ENCODE measurements at regions not wholly inside any gene's neighbourhood (a gene's known extent, or its start where the extent isn't known, plus 50 kb on each side); places are given as distances from the start of the nearest gene placed in this dataset.

DNA sequence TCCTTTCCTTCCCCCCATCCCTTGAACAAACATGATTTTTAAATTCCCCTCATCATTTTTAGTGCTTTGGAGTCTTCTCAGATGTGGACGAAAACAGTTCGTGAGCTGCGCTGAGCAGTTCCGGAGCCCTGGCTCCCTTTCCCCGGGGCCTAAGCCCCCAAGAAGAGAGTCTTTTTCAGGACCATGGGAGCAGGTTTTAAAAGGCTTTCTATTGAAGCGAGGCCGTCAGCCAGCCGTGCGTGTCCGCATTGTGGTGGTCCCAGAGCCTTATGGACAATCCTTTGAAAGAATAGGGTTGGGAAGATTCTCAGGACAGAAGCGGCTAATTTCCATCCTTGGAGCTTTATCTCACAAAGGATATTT lies 290.7 kb downstream of the SOX11 start:
- ChIA-PET POLR2A (ENCODE audit: partially characterized antibody) (interaction anchor here (1.1 kb wide), 1 partner anchor 257 kb away, joined by 3 read pairs; no protein-coding TSS in a partner anchor), CTCF (ENCODE audit: partially characterized antibody) (interaction anchor here (0.7 to 1.1 kb wide), 2 partner anchors 58 to 67 kb away, joined by 3 read pairs; no protein-coding TSS in a partner anchor)
- no peak overlapping the region for H2BK15ac ChIP-seq (ENCODE audit: low read length)
- no peak overlapping the region for H3K56ac ChIP-seq (replicated peaks; ENCODE audit: insufficient read length, low read depth, low read length)
- no peak overlapping the region for H3K14ac ChIP-seq (ENCODE audit: insufficient read length)
- no peak overlapping the region for H3K27ac ChIP-seq (ENCODE audit: low read depth, low read length)
- H3K79me1 ChIP-seq (ENCODE audit: low read depth, low read length) = no peaks in the 10 kb centered on the region
- no peaks in the 10 kb centered on the region for H3K36me3 ChIP-seq (ENCODE audit: control insufficient read depth in 2 of 4, insufficient read depth in 4 of 4, low read length in 3 of 4)
- no peak overlapping the region for H2BK20ac ChIP-seq (ENCODE audit: low read length)
- H2BK120ac ChIP-seq (replicated peaks; ENCODE audit: low read depth, low read length) = no peak overlapping the region
- no peak overlapping the region for H2BK5ac ChIP-seq (ENCODE audit: low read depth, low read length)
- H3K4ac ChIP-seq (replicated peaks; ENCODE audit: insufficient read length, low read depth, low read length) = no peak overlapping the region
- no peak overlapping the region for H2AK5ac ChIP-seq (ENCODE audit: low read depth, low read length)
- no peaks in the 10 kb centered on the region for H3K9me3 ChIP-seq (ENCODE audit: insufficient read depth in 2 of 2, low read depth in 1 of 2, low read length in 1 of 2)
- peaks cover 3% of the 10 kb centered on the region; the same call in 1 of the 2 replicates for H3K23me2 ChIP-seq (ENCODE audit: low read depth, low read length)
- H3K79me2 ChIP-seq (ENCODE audit: control insufficient read depth in 1 of 2, insufficient read depth in 2 of 2, low read length in 2 of 2) = no peaks in the 10 kb centered on the region
- no peak for DNase-seq (ENCODE audit: low read depth in 1 of 2, low spot score in 2 of 2)
- H3K18ac ChIP-seq (ENCODE audit: extremely low read depth, low read length) = no peak overlapping the region
- no peak overlapping the region for H3K4me2 ChIP-seq (ENCODE audit: insufficient read depth in 1 of 2, low read depth in 2 of 2, low read length in 2 of 2)
- H3K4me3 ChIP-seq (ENCODE audit: extremely low read depth in 1 of 4, insufficient read depth in 2 of 4, low read depth in 3 of 4, low read length in 4 of 4) = no peak overlapping the region
- H3K27me3 ChIP-seq (replicated peaks in 1 of 4; ENCODE audit: control insufficient read depth in 3 of 4, extremely low read depth in 1 of 4, insufficient read depth in 3 of 4, low read length in 3 of 4) = no peaks in the 10 kb centered on the region
- no peaks in the 10 kb centered on the region for H4K20me1 ChIP-seq (replicated peaks in 1 of 2; ENCODE audit: control insufficient read depth in 1 of 2, insufficient read depth in 2 of 2, low read length in 2 of 2)
- H3K9ac ChIP-seq (replicated peaks in 1 of 4; ENCODE audit: extremely low read depth in 1 of 4, low read depth in 3 of 4, low read length in 3 of 4) = no peak overlapping the region
- FAIRE-seq = no peak
- H4K91ac ChIP-seq (replicated peaks; ENCODE audit: insufficient read length, low read length) = no peak overlapping the region
- peaks cover 0 to 19% (median 10%) of the 10 kb centered on the region in 4 experiments; a peak in 6 of 7 replicates for H3K4me1 ChIP-seq (replicated peaks in 1 of 4; ENCODE audit: control insufficient read depth in 3 of 4, insufficient read depth in 4 of 4, low read length in 3 of 4)
- no peak overlapping the region for H4K8ac ChIP-seq (ENCODE audit: extremely low read depth, insufficient read depth, low read length)
- no peak overlapping the region for H3K23ac ChIP-seq (ENCODE audit: insufficient read length)
- no peak overlapping the region for H4K5ac ChIP-seq (ENCODE audit: insufficient read length, low read depth, low read length)
- H2AFZ ChIP-seq (ENCODE audit: low read length) = no peak overlapping the region
- WGBS, 2 experiments (ENCODE audit: extremely low coverage in 1 of 2, insufficient coverage in 1 of 2, insufficient read length in 1 of 2, insufficient replicate concordance in 2 of 2, low coverage in 1 of 2, low lambda C conversion rate in 2 of 2, missing lambda C conversion rate in 1 of 2) = 92% methylated on average over 11 of the region's 11 CpGs; no CpG with 5 or more reads in 1 of the 2 experiments
- H2BK12ac ChIP-seq (ENCODE audit: low read depth, low read length) = no peak overlapping the region
- TF ChIP-seq TBP (IDR thresholded peaks at IDR 0.05; ENCODE audit: low read depth, low read length) (no peak), CEBPB (IDR thresholded peaks at IDR 0.05; ENCODE audit: low read depth, low read length) (no peak), NANOG (IDR thresholded peaks at IDR 0.05; ENCODE audit: insufficient read depth, low read depth, low read length, poor library complexity, severe bottlenecking) (no peak), EZH2 (IDR thresholded peaks at IDR 0.05; ENCODE audit: low read depth, low read length, severe bottlenecking) (no peak), SAP30 (IDR thresholded peaks at IDR 0.05; ENCODE audit: insufficient read depth, insufficient replicate concordance, low read length) (no peak), HDAC2 (IDR thresholded peaks at IDR 0.05; ENCODE audit: borderline replicate concordance in 1 of 2, low read depth in 2 of 2, low read length in 2 of 2) (no peak), JUN (IDR thresholded peaks at IDR 0.05; ENCODE audit: low read depth, low read length) (no peak), SIN3A (conservative IDR thresholded peaks at IDR 0.05 in 1 of 2, IDR thresholded peaks at IDR 0.05 in 1 of 2; ENCODE audit: low read depth in 1 of 2, low read length in 2 of 2) (no peak), CREB1 (IDR thresholded peaks at IDR 0.05) (no peak), CTBP2 (IDR thresholded peaks at IDR 0.05; ENCODE audit: borderline replicate concordance, insufficient read depth, insufficient read length, low read length) (no peak), BCL11A (IDR thresholded peaks at IDR 0.05; ENCODE audit: low read depth in 2 of 2, low read length in 2 of 2) (no peak), TAF1 (IDR thresholded peaks at IDR 0.05; ENCODE audit: low read depth, low read length) (no peak), CBX8 (IDR thresholded peaks at IDR 0.05; ENCODE audit: borderline replicate concordance, low read depth, low read length) (no peak), RXRA (IDR thresholded peaks at IDR 0.05; ENCODE audit: insufficient read depth, low read depth, low read length) (no peak)

All from H1 (cell line).